Liver (tissue), 8 donors: ENCODE measurements at regions not wholly inside any gene's neighbourhood (a gene's known extent, or its start where the extent isn't known, plus 50 kb on each side); places are given as distances from the start of the nearest gene placed in this dataset.
"Not testable (repeated sequence)": the region's sequence is repeated elsewhere in the genome, so short reads cannot be mapped to it uniquely, and the experiment has no call there.

Experiments
- DNase-seq: peaks from one replicate; pipeline ENCODE4 v3.0.0-alpha.2; 2017; ENCODE audit warnings: low spot score
- H3K27ac ChIP-seq, 2 donors: one replicate each; pipeline ENCODE4 v1.7.0; 2013; ENCODE audit warnings: inconsistent platforms in 2 of 2, low read length in 2 of 2, control low read depth in 1 of 2, low read depth in 1 of 2, mild to moderate bottlenecking in 1 of 2
- H3K27me3 ChIP-seq, 4 donors: one replicate each; pipeline versions ENCODE4 v1.6.1 to v1.7.0; 2013; ENCODE audit warnings: low read length in 3 of 4, inconsistent platforms in 1 of 4, mild to moderate bottlenecking in 1 of 4, moderate library complexity in 1 of 4; ENCODE audit not compliant: control insufficient read depth in 4 of 4, insufficient read depth in 4 of 4
- H3K36me3 ChIP-seq, 4 donors: one replicate each; pipeline versions ENCODE4 v1.6.1 to v1.7.0; 2013; ENCODE audit warnings: low read length in 3 of 4, mild to moderate bottlenecking in 3 of 4, low read depth in 1 of 4, moderate library complexity in 1 of 4; ENCODE audit not compliant: control insufficient read depth in 4 of 4, insufficient read depth in 3 of 4
- H3K4me1 ChIP-seq, 4 donors: one replicate each; pipeline versions ENCODE4 v1.6.1 to v1.7.0; 2013; ENCODE audit warnings: low read length in 3 of 4, mild to moderate bottlenecking in 3 of 4, moderate library complexity in 1 of 4; ENCODE audit not compliant: control insufficient read depth in 4 of 4, insufficient read depth in 4 of 4
- H3K4me3 ChIP-seq, 3 donors: one replicate each; pipeline versions ENCODE4 v1.6.1 to v1.7.0; 2013; ENCODE audit warnings: low read length in 3 of 3, control low read depth in 1 of 3, low read depth in 1 of 3, mild to moderate bottlenecking in 1 of 3
- H3K9ac ChIP-seq, 2 donors: one replicate each; pipeline ENCODE4 v1.7.0; 2013; ENCODE audit warnings: low read length in 2 of 2, mild to moderate bottlenecking in 2 of 2, moderate library complexity in 2 of 2, control low read depth in 1 of 2, low read depth in 1 of 2
- H3K9me3 ChIP-seq, 4 donors: one replicate each; pipeline versions ENCODE4 v1.6.1 to v1.7.0; 2013; ENCODE audit warnings: low read length in 3 of 4; ENCODE audit not compliant: control insufficient read depth in 4 of 4
- EGR1 ChIP-seq, 2 donors: IDR thresholded peaks; 2 replicates each; pipeline ENCODE4 v1.6.1; 2016 to 2018; ENCODE audit warnings: antibody characterized with exemption in 2 of 2, low read depth in 2 of 2
- FOXA1 ChIP-seq: IDR thresholded peaks from 2 replicates; pipeline ENCODE4 v1.6.1; 2016; ENCODE audit warnings: antibody characterized with exemption
- FOXA2 ChIP-seq: IDR thresholded peaks from 2 replicates; pipeline ENCODE4 v1.6.1; 2016; ENCODE audit warnings: antibody characterized with exemption
- GABPA ChIP-seq, 2 donors: IDR thresholded peaks in 1 of 2; conservative IDR thresholded peaks in 1 of 2; 2 replicates each; pipeline ENCODE4 v1.6.1; 2016; ENCODE audit warnings: antibody characterized with exemption in 2 of 2, mild to moderate bottlenecking in 1 of 2, moderate library complexity in 1 of 2
- HNF4A ChIP-seq, 2 donors: conservative IDR thresholded peaks; 2 replicates each; pipeline ENCODE4 v1.6.1; 2016; ENCODE audit warnings: antibody characterized with exemption in 2 of 2, mild to moderate bottlenecking in 2 of 2
- HNF4G ChIP-seq: IDR thresholded peaks from 2 replicates; pipeline ENCODE4 v1.6.1; 2016; ENCODE audit warnings: antibody characterized with exemption
- JUND ChIP-seq, 2 donors: IDR thresholded peaks; 2 replicates each; pipeline ENCODE4 v1.6.1; 2016; ENCODE audit warnings: antibody characterized with exemption in 2 of 2
- NR2F2 ChIP-seq: IDR thresholded peaks from 2 replicates; pipeline ENCODE4 v1.6.1; 2016; ENCODE audit warnings: antibody characterized with exemption
- RAD21 ChIP-seq, 2 donors: IDR thresholded peaks; 2 replicates each; pipeline ENCODE4 v1.6.1; 2016; ENCODE audit warnings: antibody characterized with exemption in 2 of 2, mild to moderate bottlenecking in 2 of 2
- RXRA ChIP-seq, 2 donors: IDR thresholded peaks; 2 replicates each; pipeline ENCODE4 v1.6.1; 2017 to 2018; ENCODE audit warnings: antibody characterized with exemption in 2 of 2, mild to moderate bottlenecking in 1 of 2
- SP1 ChIP-seq: IDR thresholded peaks from 2 replicates; pipeline ENCODE4 v1.6.1; 2018; ENCODE audit warnings: antibody characterized with exemption, mild to moderate bottlenecking
- TAF1 ChIP-seq: conservative IDR thresholded peaks from 2 replicates; pipeline ENCODE4 v1.6.1; 2016; ENCODE audit warnings: antibody characterized with exemption, mild to moderate bottlenecking
- YY1 ChIP-seq: IDR thresholded peaks from 2 replicates; pipeline ENCODE4 v1.6.1; 2016; ENCODE audit warnings: antibody characterized with exemption, mild to moderate bottlenecking
- WGBS: extraction: QIAGEN DNeasy Blood & Tissue Kit; methylation state at CpG from one replicate; pipeline ENCODE4 v1.1.7; 2013; 5-methylcytosine and 5-hydroxymethylcytosine counted together
- TF ChIP-seq, protein P1 (sequence below): IDR thresholded peaks from 2 replicates; pipeline ENCODE4 v1.6.1; 2016; ENCODE audit warnings: antibody characterized with exemption
- TF ChIP-seq, protein P2 (sequence below): IDR thresholded peaks from 2 replicates; pipeline ENCODE4 v1.6.1; 2016; ENCODE audit warnings: antibody characterized with exemption
- TF ChIP-seq, protein P3 (sequence below): fragments of 150-350 bp; IDR thresholded peaks from 2 replicates; pipeline ENCODE4 v1.5.1; 2017; ENCODE audit warnings: improper control_type of control experiment, low read depth, low read length; ENCODE audit not compliant: missing input control
- TF ChIP-seq, protein P4 (sequence below): IDR thresholded peaks from 2 replicates; pipeline ENCODE4 v1.6.1; 2016; ENCODE audit warnings: antibody characterized with exemption, mild to moderate bottlenecking
- TF ChIP-seq, protein P5 (sequence below): IDR thresholded peaks from 2 replicates; pipeline ENCODE4 v1.6.1; 2016; ENCODE audit warnings: antibody characterized with exemption
- donor health status: healthy.
- donor health status: healthy.
- donor health status: healthy.
- donor health status: healthy.
- donor health status: healthy.

DNA sequence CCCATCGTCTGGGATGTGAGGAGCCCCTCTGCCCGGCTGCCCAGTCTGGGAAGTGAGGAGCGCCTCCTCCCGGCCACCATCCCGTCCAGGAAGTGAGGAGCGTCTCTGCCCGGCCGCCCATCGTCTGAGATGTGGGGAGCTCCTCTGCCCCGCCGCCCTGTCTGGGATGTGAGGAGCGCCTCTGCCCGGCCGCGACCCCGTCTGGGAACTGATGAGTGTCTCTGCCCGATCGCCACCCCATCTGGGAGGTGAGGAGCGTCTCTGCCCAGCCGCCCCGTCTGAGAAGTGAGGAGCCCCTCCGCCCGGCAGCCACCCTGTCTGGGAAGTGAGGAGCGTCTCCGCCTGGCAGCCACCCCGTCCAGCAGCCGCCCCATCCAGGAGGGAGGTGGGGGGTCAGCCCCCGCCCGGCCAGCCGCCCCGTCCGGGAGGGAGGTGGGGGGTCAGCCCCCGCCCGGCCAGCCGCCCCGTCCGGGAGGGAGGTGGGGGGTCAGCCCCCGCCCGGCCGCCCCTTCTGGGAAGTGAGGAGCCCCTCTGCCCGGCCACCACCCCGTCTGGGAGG lies 705.8 kb downstream of the DTWD2 start:
- H3K4me1 ChIP-seq, H3K9me3 ChIP-seq, DNase-seq, H3K4me3 ChIP-seq, H3K9ac ChIP-seq, H3K27me3 ChIP-seq, H3K27ac ChIP-seq, H3K36me3 ChIP-seq: not testable (repeated sequence)
- 95% methylated on average over 42 of the region's 42 CpGs for WGBS

DNA sequence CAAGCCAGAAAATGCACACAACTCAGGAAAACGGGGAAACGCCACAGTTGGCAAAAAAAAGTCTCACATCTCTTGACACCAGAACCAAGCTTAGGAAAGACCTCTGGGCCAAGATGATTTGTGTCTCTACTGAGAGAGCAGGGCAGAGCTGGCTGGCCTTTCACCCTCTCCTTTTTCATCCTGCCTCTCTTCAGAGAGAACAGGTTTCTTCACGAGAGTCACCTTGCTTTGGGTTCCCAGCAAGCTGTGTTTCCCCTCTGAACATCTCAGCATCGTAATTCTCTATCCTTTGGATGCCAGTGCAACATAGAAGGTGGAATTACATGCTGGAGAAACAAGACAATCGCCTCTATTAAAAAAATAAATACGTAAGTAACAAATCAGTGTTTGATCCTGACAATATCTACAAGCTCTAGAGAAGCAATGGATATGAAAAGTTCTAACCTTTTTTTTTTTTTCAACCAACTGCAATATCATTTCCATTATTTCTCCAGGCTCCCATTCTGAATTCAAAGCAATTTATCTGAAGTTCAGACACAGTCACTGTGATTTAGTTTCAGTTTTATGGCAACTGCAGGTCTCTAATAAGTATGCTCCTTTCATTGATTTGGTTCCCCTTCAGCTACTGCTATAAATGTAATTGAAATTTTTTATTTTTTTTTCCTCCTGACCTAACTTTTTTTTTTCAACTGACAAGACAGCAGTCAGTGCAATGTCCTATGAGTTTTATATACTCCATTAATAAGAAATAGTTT lies 708.6 kb downstream of the DTWD2 start:
- 66% methylated on average over 6 of the region's 6 CpGs for WGBS
- Histone ChIP-seq H3K9ac (no peak overlapping the region), H3K4me1 (no peaks in the 10 kb centered on the region)

More for the DNA sequence above, 708.6 kb downstream of the DTWD2 start:
- Histone ChIP-seq H3K27ac (no peak overlapping the region), H3K9me3 (no peaks in the 10 kb centered on the region), H3K4me3 (no peak overlapping the region), H3K36me3 (no peaks in the 10 kb centered on the region), H3K27me3 (no peaks in the 10 kb centered on the region)
- DNase-seq = no peak
- TF ChIP-seq HNF4A (conservative IDR thresholded peaks at IDR 0.05) = no peak
- no peak for TF ChIP-seq RAD21 (IDR thresholded peaks at IDR 0.05)
- no peak for TF ChIP-seq YY1
- TF ChIP-seq SP1 = no peak
- TF ChIP-seq, protein P1, sequence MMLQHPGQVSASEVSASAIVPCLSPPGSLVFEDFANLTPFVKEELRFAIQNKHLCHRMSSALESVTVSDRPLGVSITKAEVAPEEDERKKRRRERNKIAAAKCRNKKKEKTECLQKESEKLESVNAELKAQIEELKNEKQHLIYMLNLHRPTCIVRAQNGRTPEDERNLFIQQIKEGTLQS = no peak
- no peak for TF ChIP-seq RXRA (IDR thresholded peaks at IDR 0.05)
- TF ChIP-seq, protein P2, sequence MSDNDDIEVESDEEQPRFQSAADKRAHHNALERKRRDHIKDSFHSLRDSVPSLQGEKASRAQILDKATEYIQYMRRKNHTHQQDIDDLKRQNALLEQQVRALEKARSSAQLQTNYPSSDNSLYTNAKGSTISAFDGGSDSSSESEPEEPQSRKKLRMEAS = no peak
- no peak for TF ChIP-seq GABPA (IDR thresholded peaks at IDR 0.05 in 1 of 2, conservative IDR thresholded peaks at IDR 0.05 in 1 of 2)
- TF ChIP-seq JUND (IDR thresholded peaks at IDR 0.05) = no peak
- TF ChIP-seq, protein P3, sequence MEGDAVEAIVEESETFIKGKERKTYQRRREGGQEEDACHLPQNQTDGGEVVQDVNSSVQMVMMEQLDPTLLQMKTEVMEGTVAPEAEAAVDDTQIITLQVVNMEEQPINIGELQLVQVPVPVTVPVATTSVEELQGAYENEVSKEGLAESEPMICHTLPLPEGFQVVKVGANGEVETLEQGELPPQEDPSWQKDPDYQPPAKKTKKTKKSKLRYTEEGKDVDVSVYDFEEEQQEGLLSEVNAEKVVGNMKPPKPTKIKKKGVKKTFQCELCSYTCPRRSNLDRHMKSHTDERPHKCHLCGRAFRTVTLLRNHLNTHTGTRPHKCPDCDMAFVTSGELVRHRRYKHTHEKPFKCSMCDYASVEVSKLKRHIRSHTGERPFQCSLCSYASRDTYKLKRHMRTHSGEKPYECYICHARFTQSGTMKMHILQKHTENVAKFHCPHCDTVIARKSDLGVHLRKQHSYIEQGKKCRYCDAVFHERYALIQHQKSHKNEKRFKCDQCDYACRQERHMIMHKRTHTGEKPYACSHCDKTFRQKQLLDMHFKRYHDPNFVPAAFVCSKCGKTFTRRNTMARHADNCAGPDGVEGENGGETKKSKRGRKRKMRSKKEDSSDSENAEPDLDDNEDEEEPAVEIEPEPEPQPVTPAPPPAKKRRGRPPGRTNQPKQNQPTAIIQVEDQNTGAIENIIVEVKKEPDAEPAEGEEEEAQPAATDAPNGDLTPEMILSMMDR = no peak
- TF ChIP-seq, protein P4, sequence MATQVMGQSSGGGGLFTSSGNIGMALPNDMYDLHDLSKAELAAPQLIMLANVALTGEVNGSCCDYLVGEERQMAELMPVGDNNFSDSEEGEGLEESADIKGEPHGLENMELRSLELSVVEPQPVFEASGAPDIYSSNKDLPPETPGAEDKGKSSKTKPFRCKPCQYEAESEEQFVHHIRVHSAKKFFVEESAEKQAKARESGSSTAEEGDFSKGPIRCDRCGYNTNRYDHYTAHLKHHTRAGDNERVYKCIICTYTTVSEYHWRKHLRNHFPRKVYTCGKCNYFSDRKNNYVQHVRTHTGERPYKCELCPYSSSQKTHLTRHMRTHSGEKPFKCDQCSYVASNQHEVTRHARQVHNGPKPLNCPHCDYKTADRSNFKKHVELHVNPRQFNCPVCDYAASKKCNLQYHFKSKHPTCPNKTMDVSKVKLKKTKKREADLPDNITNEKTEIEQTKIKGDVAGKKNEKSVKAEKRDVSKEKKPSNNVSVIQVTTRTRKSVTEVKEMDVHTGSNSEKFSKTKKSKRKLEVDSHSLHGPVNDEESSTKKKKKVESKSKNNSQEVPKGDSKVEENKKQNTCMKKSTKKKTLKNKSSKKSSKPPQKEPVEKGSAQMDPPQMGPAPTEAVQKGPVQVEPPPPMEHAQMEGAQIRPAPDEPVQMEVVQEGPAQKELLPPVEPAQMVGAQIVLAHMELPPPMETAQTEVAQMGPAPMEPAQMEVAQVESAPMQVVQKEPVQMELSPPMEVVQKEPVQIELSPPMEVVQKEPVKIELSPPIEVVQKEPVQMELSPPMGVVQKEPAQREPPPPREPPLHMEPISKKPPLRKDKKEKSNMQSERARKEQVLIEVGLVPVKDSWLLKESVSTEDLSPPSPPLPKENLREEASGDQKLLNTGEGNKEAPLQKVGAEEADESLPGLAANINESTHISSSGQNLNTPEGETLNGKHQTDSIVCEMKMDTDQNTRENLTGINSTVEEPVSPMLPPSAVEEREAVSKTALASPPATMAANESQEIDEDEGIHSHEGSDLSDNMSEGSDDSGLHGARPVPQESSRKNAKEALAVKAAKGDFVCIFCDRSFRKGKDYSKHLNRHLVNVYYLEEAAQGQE = no peak
- TF ChIP-seq, protein P5, sequence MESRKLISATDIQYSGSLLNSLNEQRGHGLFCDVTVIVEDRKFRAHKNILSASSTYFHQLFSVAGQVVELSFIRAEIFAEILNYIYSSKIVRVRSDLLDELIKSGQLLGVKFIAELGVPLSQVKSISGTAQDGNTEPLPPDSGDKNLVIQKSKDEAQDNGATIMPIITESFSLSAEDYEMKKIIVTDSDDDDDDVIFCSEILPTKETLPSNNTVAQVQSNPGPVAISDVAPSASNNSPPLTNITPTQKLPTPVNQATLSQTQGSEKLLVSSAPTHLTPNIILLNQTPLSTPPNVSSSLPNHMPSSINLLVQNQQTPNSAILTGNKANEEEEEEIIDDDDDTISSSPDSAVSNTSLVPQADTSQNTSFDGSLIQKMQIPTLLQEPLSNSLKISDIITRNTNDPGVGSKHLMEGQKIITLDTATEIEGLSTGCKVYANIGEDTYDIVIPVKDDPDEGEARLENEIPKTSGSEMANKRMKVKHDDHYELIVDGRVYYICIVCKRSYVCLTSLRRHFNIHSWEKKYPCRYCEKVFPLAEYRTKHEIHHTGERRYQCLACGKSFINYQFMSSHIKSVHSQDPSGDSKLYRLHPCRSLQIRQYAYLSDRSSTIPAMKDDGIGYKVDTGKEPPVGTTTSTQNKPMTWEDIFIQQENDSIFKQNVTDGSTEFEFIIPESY = no peak
- TF ChIP-seq FOXA1 = no peak
- no peak for TF ChIP-seq EGR1 (IDR thresholded peaks at IDR 0.05; ENCODE audit: low read depth in 2 of 2)
- no peak for TF ChIP-seq NR2F2
- TF ChIP-seq TAF1 = no peak
- no peak for TF ChIP-seq HNF4G
- TF ChIP-seq FOXA2 = no peak
